Stimulated activated CD4-positive, alpha-beta T cell treated with anti-CD3 and anti-CD28 coated beads, Interleukin-1b, Interleukin-23, amount 100 ng/mL, for 48 hours (primary cell): ENCODE measurements at regions not wholly inside any gene's neighbourhood (a gene's known extent, or its start where the extent isn't known, plus 50 kb on each side); places are given as distances from the start of the nearest gene placed in this dataset.
"Not testable (repeated sequence)": the region's sequence is repeated elsewhere in the genome, so short reads cannot be mapped to it uniquely, and the experiment has no call there.

Source experiments
- DNase-seq: peaks from one replicate; pipeline ENCODE4 v3.0.0-alpha.2; 2020

- no peak for DNase-seq
Observed at GRCh38 chr3:106083207-106083606, 214.4 kb upstream of the CBLB start.

- DNase-seq, result no peak
Observed at GRCh38 chr3:106083854-106084253, 215.0 kb upstream of the CBLB start.

GRCh38 chr3:106086038-106086437 is 217.2 kb upstream of the CBLB start:
- DNase-seq, result no peak

DNA sequence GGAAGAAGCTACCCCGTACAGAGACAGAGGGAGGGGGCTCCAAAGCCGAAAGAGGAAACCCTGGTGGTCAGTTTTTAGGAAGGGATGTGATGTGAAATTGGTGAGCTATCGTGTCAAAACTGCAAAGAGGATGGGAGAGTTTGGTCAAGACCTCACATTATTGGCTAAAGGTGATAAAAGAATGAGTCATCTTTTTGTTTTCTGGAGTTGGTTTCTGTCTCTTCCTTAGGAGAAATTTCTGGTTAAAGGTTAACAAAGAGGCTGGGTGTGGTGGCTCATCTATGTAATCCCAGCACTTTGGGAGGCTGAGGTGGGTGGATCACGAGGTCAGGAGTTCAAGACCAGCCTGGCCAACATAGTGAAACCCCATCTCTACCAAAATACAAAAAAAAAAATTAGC is 217.8 kb upstream of the CBLB start:
- no peak for DNase-seq

DNA sequence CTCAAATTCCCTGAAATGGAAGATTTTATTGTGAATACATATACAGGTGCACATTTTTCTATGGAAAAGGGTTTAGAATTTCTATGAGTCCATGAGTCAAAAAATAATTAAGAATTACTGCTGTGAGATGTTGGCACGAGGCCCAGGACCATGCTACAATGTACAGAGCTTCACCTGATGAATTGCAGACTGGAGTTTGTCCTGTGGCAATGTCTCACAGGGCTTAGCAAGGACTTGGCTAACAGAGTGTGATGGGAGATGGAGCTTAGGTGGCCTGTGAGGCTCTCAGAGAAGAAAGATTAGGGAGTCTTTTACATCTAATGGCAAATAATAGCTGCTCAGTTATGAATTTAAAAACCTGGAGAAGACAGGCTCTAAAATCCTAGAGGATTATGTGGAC is 219.5 kb upstream of the CBLB start:
- DNase-seq, result no peak

GRCh38 chr3:106088899-106089298 is 220.1 kb upstream of the CBLB start:
- no peak for DNase-seq

GRCh38 chr3:106089806-106090205 is 221.0 kb upstream of the CBLB start:
- DNase-seq, result no peak

DNA sequence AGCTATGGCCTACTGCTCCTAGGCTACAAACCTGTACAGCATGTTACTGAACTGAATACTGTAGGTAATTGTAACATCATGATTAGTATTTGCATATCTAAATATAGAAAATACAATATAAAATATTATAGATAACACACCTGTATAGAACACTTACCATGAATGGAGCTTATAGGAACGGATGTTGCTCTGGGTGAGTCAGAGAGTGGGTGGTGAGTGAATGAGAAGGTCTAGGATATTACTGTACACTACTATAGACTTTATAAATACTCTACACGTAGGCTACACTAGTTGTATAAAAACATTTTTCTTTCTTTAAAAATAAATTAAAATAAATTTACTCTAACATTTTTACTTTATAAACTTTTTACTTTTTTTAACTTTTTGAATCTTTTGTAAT is 224.0 kb upstream of the CBLB start:
- peak; percentile 3 for DNase-seq

- DNase-seq, result no peak
Observed at GRCh38 chr3:106093616-106094015, 224.8 kb upstream of the CBLB start.

GRCh38 chr3:106097817-106098435 is 229.1 kb upstream of the CBLB start:
- DNase-seq, result no peak

DNA sequence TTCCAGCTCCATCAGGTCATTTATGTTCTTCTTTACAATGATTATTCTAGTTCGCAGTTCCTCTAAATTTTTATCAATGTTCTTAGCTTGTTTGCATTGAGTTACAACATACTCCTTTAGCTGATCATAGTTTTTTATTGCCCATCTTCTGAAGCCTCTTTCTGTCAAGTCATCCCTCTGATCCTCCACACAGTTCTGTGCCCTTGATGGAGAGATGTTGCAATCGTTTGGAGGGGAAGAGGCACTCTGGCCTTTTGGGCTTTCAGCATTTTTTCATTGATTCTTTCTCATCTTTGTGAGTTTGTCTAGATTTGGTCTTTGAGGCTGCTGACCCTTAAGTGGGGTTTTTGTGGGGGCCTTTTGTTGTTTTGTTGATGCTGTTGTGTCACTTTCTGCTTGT is 234.6 kb upstream of the CBLB start:
- DNase-seq, result no peak

DNA sequence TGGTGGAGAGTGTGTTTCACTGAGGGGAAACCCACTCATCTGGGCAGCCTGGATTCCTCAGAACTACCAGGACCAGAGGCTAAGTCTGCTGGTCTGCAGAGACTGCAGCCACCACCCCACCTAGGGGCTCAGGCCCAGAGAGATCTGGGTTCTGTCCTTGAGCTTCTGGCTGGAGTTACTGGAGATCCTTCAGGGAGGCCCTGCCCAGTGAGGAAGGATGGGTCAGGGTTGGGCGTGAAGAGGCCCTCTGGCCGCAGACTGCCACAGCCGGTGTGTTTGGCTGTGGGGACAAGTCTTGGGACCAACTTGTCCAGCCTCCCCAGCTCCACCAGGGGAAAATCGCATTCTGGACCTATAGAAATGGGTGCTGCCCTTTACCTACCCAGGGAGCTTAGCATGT is 235.3 kb upstream of the CBLB start:
- DNase-seq, result no peak

- DNase-seq, result no peak
Observed at GRCh38 chr3:106108925-106109324, 240.1 kb upstream of the CBLB start.

DNA sequence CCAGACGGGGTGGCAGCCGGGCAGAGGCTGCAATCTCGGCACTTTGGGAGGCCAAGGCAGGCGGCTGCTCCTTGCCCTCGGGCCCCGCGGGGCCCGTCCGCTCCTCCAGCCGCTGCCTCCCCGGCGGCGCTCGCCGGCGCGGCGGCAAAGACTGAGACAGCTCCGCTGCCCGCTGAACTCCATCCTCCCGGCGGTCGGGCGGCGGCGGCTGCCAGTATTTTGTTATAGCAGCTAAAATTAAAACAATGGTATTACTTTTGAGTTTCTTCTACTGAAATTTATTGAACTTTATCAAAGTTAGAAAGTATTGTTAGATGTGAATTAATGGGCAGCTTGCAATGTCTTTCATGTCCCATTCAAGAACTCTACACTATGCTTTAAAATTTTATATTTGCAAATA is 243.7 kb upstream of the CBLB start:
- DNase-seq, result not testable (repeated sequence)

- no peak for DNase-seq
Observed at GRCh38 chr3:106113747-106114146, 244.9 kb upstream of the CBLB start.

GRCh38 chr3:106114220-106114619 is 245.4 kb upstream of the CBLB start:
- DNase-seq, result no peak

- DNase-seq, result no peak
Observed at GRCh38 chr3:106114848-106115247, 246.0 kb upstream of the CBLB start.

- no peak for DNase-seq
Observed at GRCh38 chr3:106115557-106115956, 246.7 kb upstream of the CBLB start.

DNA sequence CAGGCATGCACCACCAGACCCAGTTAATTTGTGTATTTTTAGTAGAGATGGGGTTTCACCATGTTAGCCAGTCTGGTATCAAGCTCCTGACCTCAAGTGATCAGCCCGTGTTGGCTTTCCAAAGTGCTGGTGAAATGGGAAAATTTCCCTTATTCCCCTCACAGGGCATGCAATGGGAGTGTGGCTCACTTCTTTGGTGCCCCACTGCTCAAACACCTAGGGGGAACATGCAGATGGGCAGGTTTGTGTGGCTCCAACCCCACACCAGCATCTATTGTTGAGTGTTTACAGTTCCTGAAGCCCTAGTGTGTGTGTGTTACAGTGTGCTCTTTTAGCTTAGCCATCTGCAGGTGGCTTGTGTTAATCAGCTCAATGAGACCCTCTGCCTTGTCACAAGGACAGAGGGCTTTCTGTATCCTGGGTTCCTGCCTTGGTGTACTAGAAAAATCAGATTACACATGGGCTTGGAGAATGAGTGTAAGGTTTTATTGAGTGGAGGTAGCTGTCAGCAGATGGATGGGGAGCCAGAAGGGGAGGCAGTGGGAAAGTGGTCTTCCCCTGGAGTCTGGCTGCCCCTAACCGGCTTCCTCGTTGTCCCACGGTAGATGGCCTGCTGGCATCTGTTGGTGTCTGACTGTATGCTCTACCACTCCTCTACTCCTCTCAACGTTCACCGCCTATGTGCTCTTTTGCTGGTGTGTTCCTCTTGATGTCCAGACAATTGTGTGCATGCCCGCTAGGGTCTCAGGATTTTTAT is 248.1 kb upstream of the CBLB start:
- DNase-seq, result no peak

GRCh38 chr3:106117490-106117858 is 248.7 kb upstream of the CBLB start:
- DNase-seq, result no peak

DNA sequence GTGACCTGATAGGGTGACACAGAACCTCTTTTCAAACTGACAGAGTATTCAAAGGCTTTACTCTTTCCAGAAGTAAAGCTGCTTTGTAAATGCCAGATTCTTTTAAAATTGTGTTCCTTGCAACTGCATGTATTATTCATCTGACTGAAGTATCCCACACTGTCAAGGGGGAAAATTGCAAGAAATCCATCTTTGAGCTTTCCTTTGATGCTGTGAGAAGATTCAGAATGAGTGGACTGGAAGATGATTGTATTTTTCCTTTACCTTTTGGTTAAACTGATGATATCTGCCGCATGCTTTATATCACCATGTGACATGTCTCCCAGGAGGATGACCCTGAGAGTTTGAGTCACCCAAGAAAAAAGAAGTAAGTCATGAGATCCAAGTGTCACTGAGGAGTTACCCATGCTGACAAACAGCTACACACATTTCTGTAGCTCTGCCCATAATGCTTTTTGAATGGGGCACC is 250.8 kb upstream of the CBLB start:
- DNase-seq, result peak; percentile 48

DNA sequence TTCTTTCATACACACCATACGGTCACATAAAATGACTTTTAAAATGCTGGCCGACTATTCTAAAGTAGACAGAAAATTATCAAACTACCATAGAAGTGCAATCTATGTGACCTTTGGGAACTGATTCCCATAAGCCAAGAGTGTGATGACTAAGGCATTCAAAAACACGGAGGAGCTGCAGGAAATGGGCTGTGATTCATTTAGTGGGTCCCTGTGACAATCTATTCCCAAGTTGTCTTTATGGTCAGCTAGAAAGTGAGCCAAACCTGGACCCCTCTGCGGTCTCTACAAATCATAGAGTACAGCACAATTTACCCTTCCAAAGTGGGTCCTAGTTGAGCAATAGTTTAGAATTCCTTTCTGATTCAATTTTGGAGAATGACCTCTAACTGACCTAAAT is 251.5 kb upstream of the CBLB start:
- no peak for DNase-seq

- DNase-seq, result no peak
Observed at GRCh38 chr3:106121491-106122289, 252.9 kb upstream of the CBLB start.

DNA sequence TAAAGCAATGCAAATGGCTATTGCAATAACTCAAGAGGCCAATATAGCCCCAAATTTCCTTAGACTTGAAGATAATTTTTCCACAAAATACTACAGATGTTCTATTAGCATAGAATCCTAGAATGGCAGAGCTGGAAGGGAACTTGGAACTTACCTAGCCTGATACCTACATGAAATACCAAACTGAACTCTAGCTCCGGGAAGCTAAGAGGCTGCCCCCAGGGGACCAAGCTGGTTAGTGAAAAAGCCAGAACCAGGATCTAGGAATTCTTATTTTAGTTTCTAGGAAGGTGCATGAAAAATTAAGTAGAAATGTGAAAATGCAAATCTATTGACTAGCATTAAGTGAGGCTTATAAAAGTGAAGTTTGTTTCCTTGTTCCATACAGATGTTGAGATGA is 256.0 kb upstream of the CBLB start:
- no peak for DNase-seq
